Gastroesophageal sphincter (tissue), 4 donors: ENCODE measurements at regions not wholly inside any gene's neighbourhood (a gene's known extent, or its start where the extent isn't known, plus 50 kb on each side); places are given as distances from the start of the nearest gene placed in this dataset.

Experiments
- ATAC-seq: fragments of 150-250 bp; one replicate; pipeline ENCODE4 v1.9.1; 2016; ENCODE audit warnings: mild to moderate bottlenecking, moderate library complexity
- H3K27ac ChIP-seq, 4 donors: fragments of 200-600 bp; sonication (generic) in 3 of 4; 1 replicate in 3 of 4; 2 replicates in 1 of 4; pipeline ENCODE4 v1.5.1; 2016 to 2019
- H3K27me3 ChIP-seq: fragments of 200-600 bp; sonication (generic); one replicate; pipeline ENCODE4 v1.5.1; 2019
- H3K36me3 ChIP-seq, 2 donors: fragments of 200-600 bp; sonication (generic); one replicate each; pipeline ENCODE4 v1.5.1; 2019; ENCODE audit warnings: control low read depth in 1 of 2
- H3K4me1 ChIP-seq, 3 donors: fragments of 200-600 bp; sonication (generic); 1 replicate in 2 of 3; 2 replicates in 1 of 3; pipeline ENCODE4 v1.5.1; 2016 to 2019; ENCODE audit warnings: control low read depth in 2 of 3
- H3K4me3 ChIP-seq, 2 donors: fragments of 200-600 bp; sonication (generic); one replicate each; pipeline ENCODE4 v1.5.1; 2019; ENCODE audit warnings: mild to moderate bottlenecking in 1 of 2, moderate library complexity in 1 of 2
- H3K9me3 ChIP-seq, 3 donors: fragments of 200-600 bp; sonication (generic); one replicate each; pipeline ENCODE4 v1.5.1; 2017 to 2019; ENCODE audit warnings: control low read depth in 2 of 3
- EP300 ChIP-seq: sonication (generic); formaldehyde crosslinking; IDR thresholded peaks from one replicate; pipeline ENCODE4 v1.6.1; 2017; ENCODE audit warnings: antibody characterized with exemption, mild to moderate bottlenecking
- POLR2A ChIP-seq, 2 donors: fragments of 450-650 bp; IDR thresholded peaks; one replicate each; pipeline ENCODE4 v1.6.1; 2017; ENCODE audit warnings: antibody characterized with exemption in 2 of 2, mild to moderate bottlenecking in 2 of 2, moderate library complexity in 1 of 2
- POLR2AphosphoS5 ChIP-seq: sonication (generic); formaldehyde crosslinking; IDR thresholded peaks from one replicate; pipeline ENCODE4 v1.6.1; 2017; ENCODE audit warnings: antibody characterized with exemption
- WGBS, 2 donors: methylation state at CpG; one replicate each; pipeline ENCODE4 v1.1.5; 2018; ENCODE audit warnings: low coverage in 1 of 2; 5-methylcytosine and 5-hydroxymethylcytosine counted together
- TF ChIP-seq, protein P1 (sequence below), 4 experiments: fragments of 200-600 bp in 2 of 4; fragments of 450-650 bp in 2 of 4; sonication (generic) in 1 of 4; IDR thresholded peaks; one replicate each; pipeline ENCODE4 v1.5.1; 2017 to 2019; ENCODE audit warnings: antibody characterized with exemption in 4 of 4, mild to moderate bottlenecking in 2 of 4, moderate library complexity in 2 of 4

DNA sequence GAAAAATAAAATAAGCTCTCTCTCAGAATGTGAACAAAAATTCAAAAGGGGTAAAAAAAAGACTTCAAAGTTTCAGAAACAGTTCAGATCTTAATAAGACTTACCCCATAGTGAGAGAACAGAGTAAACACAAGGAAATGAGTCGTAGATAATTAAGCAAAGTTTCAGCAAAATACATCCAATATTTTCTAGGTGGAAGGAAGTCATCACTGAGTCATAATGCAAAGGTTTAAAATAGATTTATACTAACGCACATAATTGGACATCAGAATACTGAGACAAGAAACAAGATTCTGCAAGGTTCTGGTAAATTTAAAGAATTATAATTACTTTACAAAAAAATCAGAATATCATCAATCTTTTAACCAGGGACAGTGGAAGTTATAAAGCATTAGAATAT is 1370.7 kb upstream of the ATXN8OS start:
- Histone ChIP-seq H3K4me3 (no peak overlapping the region), H3K27ac (no peak overlapping the region), H3K4me1 (no peaks in the 10 kb centered on the region), H3K9me3 (no peaks in the 10 kb centered on the region), H3K27me3 (no peaks in the 10 kb centered on the region), H3K36me3 (no peaks in the 10 kb centered on the region)
- no peak for TF ChIP-seq POLR2A (IDR thresholded peaks at IDR 0.05)
- no peak for TF ChIP-seq POLR2AphosphoS5
- TF ChIP-seq, protein P1, sequence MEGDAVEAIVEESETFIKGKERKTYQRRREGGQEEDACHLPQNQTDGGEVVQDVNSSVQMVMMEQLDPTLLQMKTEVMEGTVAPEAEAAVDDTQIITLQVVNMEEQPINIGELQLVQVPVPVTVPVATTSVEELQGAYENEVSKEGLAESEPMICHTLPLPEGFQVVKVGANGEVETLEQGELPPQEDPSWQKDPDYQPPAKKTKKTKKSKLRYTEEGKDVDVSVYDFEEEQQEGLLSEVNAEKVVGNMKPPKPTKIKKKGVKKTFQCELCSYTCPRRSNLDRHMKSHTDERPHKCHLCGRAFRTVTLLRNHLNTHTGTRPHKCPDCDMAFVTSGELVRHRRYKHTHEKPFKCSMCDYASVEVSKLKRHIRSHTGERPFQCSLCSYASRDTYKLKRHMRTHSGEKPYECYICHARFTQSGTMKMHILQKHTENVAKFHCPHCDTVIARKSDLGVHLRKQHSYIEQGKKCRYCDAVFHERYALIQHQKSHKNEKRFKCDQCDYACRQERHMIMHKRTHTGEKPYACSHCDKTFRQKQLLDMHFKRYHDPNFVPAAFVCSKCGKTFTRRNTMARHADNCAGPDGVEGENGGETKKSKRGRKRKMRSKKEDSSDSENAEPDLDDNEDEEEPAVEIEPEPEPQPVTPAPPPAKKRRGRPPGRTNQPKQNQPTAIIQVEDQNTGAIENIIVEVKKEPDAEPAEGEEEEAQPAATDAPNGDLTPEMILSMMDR (IDR thresholded peaks at IDR 0.05), result no peak
- TF ChIP-seq EP300, result no peak
- ATAC-seq, result no peak
- WGBS, 2 donors, result 56 to 69% methylated on average over 2 of the region's 2 CpGs

DNA sequence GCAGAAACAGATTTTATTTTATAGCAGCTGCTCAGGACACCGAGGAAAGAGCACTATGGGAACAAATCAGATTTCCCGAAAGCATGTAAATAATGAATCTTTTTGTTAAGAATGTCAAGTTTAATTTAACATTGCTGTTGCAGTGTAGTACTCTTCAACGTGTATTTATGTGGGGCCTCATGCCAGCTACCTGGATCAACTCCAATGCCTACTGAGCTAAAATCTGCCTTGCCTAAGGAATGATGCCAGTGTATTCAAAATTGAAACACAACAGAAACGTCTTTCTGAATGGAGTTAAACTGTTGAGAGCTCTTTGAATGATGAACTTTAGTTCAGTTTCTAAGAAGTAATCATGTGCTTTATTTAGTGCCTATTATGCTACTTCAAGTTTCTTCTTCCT is 1379.8 kb upstream of the ATXN8OS start:
- H3K36me3 ChIP-seq, result no peaks in the 10 kb centered on the region
- H3K4me1 ChIP-seq, result no peaks in the 10 kb centered on the region
- no peaks in the 10 kb centered on the region for H3K9me3 ChIP-seq
- H3K4me3 ChIP-seq, result no peak overlapping the region
- TF ChIP-seq POLR2A (IDR thresholded peaks at IDR 0.05), result no peak
- no peak for TF ChIP-seq EP300
- TF ChIP-seq, protein P1 (IDR thresholded peaks at IDR 0.05), result no peak
- no peak for TF ChIP-seq POLR2AphosphoS5
- no peak for ATAC-seq
- no peak overlapping the region for H3K27ac ChIP-seq
- no peaks in the 10 kb centered on the region for H3K27me3 ChIP-seq
- WGBS, 2 donors, result 45 to 47% methylated on average over 4 of the region's 4 CpGs

DNA sequence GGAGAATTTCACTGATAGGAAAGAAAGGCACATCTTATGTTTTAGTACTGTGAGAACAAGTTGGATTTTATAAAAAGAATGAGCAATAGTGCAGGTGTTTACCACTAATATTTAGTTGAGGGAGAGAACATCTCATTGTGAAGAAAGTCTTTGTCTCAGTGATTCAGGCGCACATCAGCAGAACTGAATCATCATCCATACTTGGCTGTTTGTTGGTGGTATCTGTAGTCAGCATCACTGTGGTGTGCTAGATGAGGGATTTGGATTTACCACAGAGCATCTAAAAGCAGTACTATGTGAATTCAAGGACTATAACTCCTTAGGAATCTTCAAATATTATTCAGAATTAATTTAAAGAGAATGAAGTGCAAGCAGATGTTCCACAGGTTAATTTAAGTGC is 1380.5 kb upstream of the ATXN8OS start:
- H3K27ac ChIP-seq, result no peak overlapping the region
- WGBS, 2 donors, result 58 to 79% methylated on average over 1 of the region's 1 CpG
- no peak for TF ChIP-seq EP300
- TF ChIP-seq, protein P1 (IDR thresholded peaks at IDR 0.05), result no peak
- no peak for TF ChIP-seq POLR2A (IDR thresholded peaks at IDR 0.05)
- no peak for TF ChIP-seq POLR2AphosphoS5
- ATAC-seq, result no peak
- H3K4me3 ChIP-seq, result no peak overlapping the region
- no peaks in the 10 kb centered on the region for H3K4me1 ChIP-seq
- no peaks in the 10 kb centered on the region for H3K36me3 ChIP-seq
- H3K9me3 ChIP-seq, result no peaks in the 10 kb centered on the region
- H3K27me3 ChIP-seq, result no peaks in the 10 kb centered on the region

DNA sequence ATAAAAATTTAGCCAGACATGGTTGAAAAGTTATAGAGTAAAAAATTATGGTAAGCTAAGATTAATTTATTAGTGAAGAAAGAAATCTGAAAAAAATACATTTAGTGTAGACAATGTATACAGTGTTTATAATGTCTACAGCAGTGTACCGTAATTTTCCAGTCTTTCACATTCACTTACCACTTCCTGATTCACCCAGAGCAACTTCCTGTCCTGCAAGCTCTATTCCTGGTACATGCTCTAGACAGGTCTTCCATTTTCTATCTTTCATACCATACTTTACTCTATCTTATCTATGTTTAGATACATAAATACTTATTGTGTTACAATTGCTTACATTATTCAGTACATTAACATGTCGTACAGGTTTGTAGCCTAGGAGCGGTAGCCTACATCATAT is 1387.8 kb upstream of the ATXN8OS start:
- 75 to 77% methylated on average over 3 of the region's 3 CpGs for WGBS, 2 donors

DNA sequence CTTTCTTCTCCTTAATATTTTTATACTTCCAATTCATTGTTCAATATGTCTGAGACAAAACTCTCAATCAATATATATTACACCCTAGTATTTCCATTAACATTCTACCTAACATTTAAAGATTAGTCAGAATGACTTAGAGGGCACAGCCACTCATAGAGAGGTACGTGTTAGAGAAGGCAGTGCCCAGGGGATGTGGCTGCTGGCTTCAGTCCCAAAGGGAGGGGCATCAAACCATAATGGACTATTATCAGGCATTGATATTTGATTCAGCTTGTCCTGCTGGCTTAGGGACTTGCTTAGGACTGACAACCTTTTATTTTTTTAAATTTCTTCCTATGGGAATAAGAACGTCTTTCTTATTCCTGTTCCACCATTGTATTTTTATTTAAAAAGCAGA is 1392.0 kb upstream of the ATXN8OS start:
- Histone ChIP-seq H3K4me1 (no peaks in the 10 kb centered on the region), H3K36me3 (no peaks in the 10 kb centered on the region), H3K27ac (no peak overlapping the region), H3K4me3 (no peak overlapping the region), H3K9me3 (no peaks in the 10 kb centered on the region), H3K27me3 (no peaks in the 10 kb centered on the region)
- TF ChIP-seq POLR2A (IDR thresholded peaks at IDR 0.05) (no peak), POLR2AphosphoS5 (no peak), EP300 (no peak)
- TF ChIP-seq, protein P1 (IDR thresholded peaks at IDR 0.05), result no peak
- WGBS, 2 donors, result 50 to 68% methylated on average over 1 to 2 of the region's 2 CpGs
- no peak for ATAC-seq

More for the DNA sequence above, 1387.8 kb upstream of the ATXN8OS start:
- TF ChIP-seq POLR2A (IDR thresholded peaks at IDR 0.05) (no peak), POLR2AphosphoS5 (no peak), EP300 (no peak)
- TF ChIP-seq, protein P1 (IDR thresholded peaks at IDR 0.05), result no peak
- no peaks in the 10 kb centered on the region for H3K27me3 ChIP-seq
- no peaks in the 10 kb centered on the region for H3K9me3 ChIP-seq
- no peaks in the 10 kb centered on the region for H3K4me1 ChIP-seq
- no peaks in the 10 kb centered on the region for H3K36me3 ChIP-seq
- H3K4me3 ChIP-seq, result no peak overlapping the region
- no peak for ATAC-seq
- H3K27ac ChIP-seq, result no peak overlapping the region
